Raji (cell line): ENCODE measurements at regions not wholly inside any gene's neighbourhood (a gene's known extent, or its start where the extent isn't known, plus 50 kb on each side); places are given as distances from the start of the nearest gene placed in this dataset.

Experiments
- POLR2A ChIP-seq: IDR thresholded peaks from 2 replicates; pipeline ENCODE4 v1.6.1; 2011; ENCODE audit warnings: low read depth, low read length, control low read depth; ENCODE audit not compliant: insufficient read depth

GRCh38 chr20:48058611-48059559, 273.6 kb upstream of the SULF2 start:
- TF ChIP-seq POLR2A, result no peak

- TF ChIP-seq POLR2A, result no peak
Measured at GRCh38 chr20:48057739-48058138, 272.5 kb upstream of the SULF2 start.

- TF ChIP-seq POLR2A, result no peak
Measured at GRCh38 chr20:48057251-48057650, 272.0 kb upstream of the SULF2 start.

GRCh38 chr20:48056218-48056617, 270.9 kb upstream of the SULF2 start:
- no peak for TF ChIP-seq POLR2A

- TF ChIP-seq POLR2A, result no peak
Measured at GRCh38 chr20:48054051-48054450, 268.8 kb upstream of the SULF2 start.

- no peak for TF ChIP-seq POLR2A
Measured at GRCh38 chr20:48052475-48052835, 267.2 kb upstream of the SULF2 start.

- TF ChIP-seq POLR2A, result no peak
Measured at GRCh38 chr20:48051794-48052474, 266.7 kb upstream of the SULF2 start.

- no peak for TF ChIP-seq POLR2A
Measured at GRCh38 chr20:48049641-48050040, 264.4 kb upstream of the SULF2 start.

GRCh38 chr20:48049171-48049570, 263.9 kb upstream of the SULF2 start:
- no peak for TF ChIP-seq POLR2A

- TF ChIP-seq POLR2A, result no peak
Measured at GRCh38 chr20:48047447-48047846, 262.2 kb upstream of the SULF2 start.

GRCh38 chr20:48042628-48043027, 257.3 kb upstream of the SULF2 start:
- TF ChIP-seq POLR2A, result no peak

GRCh38 chr20:48041078-48041780, 255.9 kb upstream of the SULF2 start:
- no peak for TF ChIP-seq POLR2A

GRCh38 chr20:48040491-48040890, 255.2 kb upstream of the SULF2 start:
- TF ChIP-seq POLR2A, result no peak

- no peak for TF ChIP-seq POLR2A
Measured at GRCh38 chr20:48040051-48040450, 254.8 kb upstream of the SULF2 start.

- TF ChIP-seq POLR2A, result no peak
Measured at GRCh38 chr20:48039514-48039913, 254.2 kb upstream of the SULF2 start.

- TF ChIP-seq POLR2A, result no peak
Measured at GRCh38 chr20:48038713-48039112, 253.4 kb upstream of the SULF2 start.
